ENCODE measurements at regions not wholly inside any gene's neighbourhood (a gene's known extent, or its start where the extent isn't known, plus 50 kb on each side); places are given as distances from the start of the nearest gene placed in this dataset.

- TF ChIP-seq CTCF (conservative IDR thresholded peaks at IDR 0.05; ENCODE audit: control insufficient read depth, insufficient read depth, low read depth, low read length): no peak
- DNase-seq (ENCODE audit: low read depth): no peak
- H3K4me3 ChIP-seq (ENCODE audit: control insufficient read depth, low read depth, low read length): no peak overlapping the region
Observed at GRCh38 chr5:123807177-123807945, 295.4 kb downstream of the CSNK1G3 start.

DNA sequence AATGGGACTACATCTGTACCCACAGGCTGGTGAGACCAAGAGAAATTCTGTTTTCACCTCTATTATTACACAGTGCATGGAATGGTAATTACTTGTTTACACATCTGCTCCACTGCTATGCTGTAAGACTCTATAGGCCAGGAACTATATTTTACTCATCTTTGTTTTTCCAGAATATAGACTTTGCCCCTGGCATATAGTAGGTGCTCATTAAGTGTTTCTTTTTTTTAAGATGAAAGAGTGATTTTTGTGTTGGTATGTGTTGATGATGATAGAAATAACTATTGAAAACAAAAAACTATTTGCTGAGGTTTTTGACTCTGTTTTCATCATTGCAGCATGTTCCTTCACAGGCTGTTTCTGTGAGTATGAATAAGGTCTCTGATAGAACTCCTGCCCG is 294.7 kb downstream of the CSNK1G3 start:
- no peak for TF ChIP-seq CTCF (conservative IDR thresholded peaks at IDR 0.05; ENCODE audit: control insufficient read depth, insufficient read depth, low read depth, low read length)
- H3K4me3 ChIP-seq (ENCODE audit: control insufficient read depth, low read depth, low read length): no peak overlapping the region
- no peak for DNase-seq (ENCODE audit: low read depth)

GRCh38 chr5:123805300-123805699 is 293.3 kb downstream of the CSNK1G3 start:
- no peak for TF ChIP-seq CTCF (conservative IDR thresholded peaks at IDR 0.05; ENCODE audit: control insufficient read depth, insufficient read depth, low read depth, low read length)
- no peak overlapping the region for H3K4me3 ChIP-seq (ENCODE audit: control insufficient read depth, low read depth, low read length)
- DNase-seq (ENCODE audit: low read depth): no peak

DNA sequence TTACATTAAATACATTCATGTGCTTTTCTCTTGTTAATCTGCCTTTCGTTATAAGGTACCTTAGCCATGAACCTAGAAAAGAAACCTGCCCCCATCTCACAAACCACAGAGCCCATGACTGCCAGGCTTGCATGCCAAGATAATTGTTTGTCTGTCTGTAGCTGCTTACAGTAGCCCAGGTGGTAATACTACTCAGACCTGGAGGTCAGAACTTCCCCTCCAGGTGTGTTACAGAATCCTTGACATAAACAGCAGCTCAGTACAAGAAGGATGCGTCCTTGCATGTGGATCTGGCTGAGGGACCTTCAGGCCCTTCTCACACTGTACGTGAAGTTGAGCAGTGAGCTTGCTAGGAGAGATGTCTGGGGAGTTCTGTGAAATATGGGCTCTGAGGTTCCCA is 291.4 kb downstream of the CSNK1G3 start:
- no peak for TF ChIP-seq CTCF (conservative IDR thresholded peaks at IDR 0.05; ENCODE audit: control insufficient read depth, insufficient read depth, low read depth, low read length)
- DNase-seq (ENCODE audit: low read depth): no peak
- no peak overlapping the region for H3K4me3 ChIP-seq (ENCODE audit: control insufficient read depth, low read depth, low read length)

- no peak overlapping the region for H3K4me3 ChIP-seq (ENCODE audit: control insufficient read depth, low read depth, low read length)
- no peak for TF ChIP-seq CTCF (conservative IDR thresholded peaks at IDR 0.05; ENCODE audit: control insufficient read depth, insufficient read depth, low read depth, low read length)
- DNase-seq (ENCODE audit: low read depth): no peak
Observed at GRCh38 chr5:123802298-123802951, 290.4 kb downstream of the CSNK1G3 start.

GRCh38 chr5:123800640-123801039 is 288.7 kb downstream of the CSNK1G3 start:
- no peak for TF ChIP-seq CTCF (conservative IDR thresholded peaks at IDR 0.05; ENCODE audit: control insufficient read depth, insufficient read depth, low read depth, low read length)
- no peak overlapping the region for H3K4me3 ChIP-seq (ENCODE audit: control insufficient read depth, low read depth, low read length)
- DNase-seq (ENCODE audit: low read depth): no peak

Measured in fibroblast of mammary gland (primary cell).